Breast epithelium (tissue), 4 donors: ENCODE measurements at regions not wholly inside any gene's neighbourhood (a gene's known extent, or its start where the extent isn't known, plus 50 kb on each side); places are given as distances from the start of the nearest gene placed in this dataset.
"Not testable (repeated sequence)": the region's sequence is repeated elsewhere in the genome, so short reads cannot be mapped to it uniquely, and the experiment has no call there.

ENCODE experiments used
- DNase-seq, 2 donors: peaks; one replicate each; pipeline ENCODE4 v3.0.0-alpha.2; 2019; ENCODE audit warnings: low spot score in 2 of 2
- H3K27ac ChIP-seq, 2 donors: fragments of 200-600 bp; sonication (generic) in 1 of 2; one replicate each; pipeline ENCODE4 v1.5.1; 2016 to 2019; ENCODE audit warnings: mild to moderate bottlenecking in 1 of 2
- H3K27me3 ChIP-seq, 2 donors: fragments of 200-600 bp; sonication (generic) in 1 of 2; one replicate each; pipeline versions ENCODE4 v1.5.1 to v1.6.0; 2017 to 2019; ENCODE audit warnings: control low read depth in 1 of 2, mild to moderate bottlenecking in 1 of 2
- H3K36me3 ChIP-seq: fragments of 200-600 bp; one replicate; pipeline ENCODE4 v1.5.1; 2019
- H3K4me1 ChIP-seq, 2 donors: fragments of 200-600 bp; sonication (generic); one replicate each; pipeline ENCODE4 v1.5.1; 2016 to 2019; ENCODE audit warnings: control low read depth in 1 of 2
- H3K4me3 ChIP-seq, 3 donors: fragments of 200-600 bp; sonication (generic); 1 replicate in 2 of 3; 2 replicates in 1 of 3; pipeline ENCODE4 v1.5.1; 2016 to 2019; ENCODE audit warnings: mild to moderate bottlenecking in 3 of 3, moderate library complexity in 2 of 3
- H3K9me3 ChIP-seq, 2 donors: fragments of 200-600 bp; sonication (generic) in 1 of 2; one replicate each; pipeline ENCODE4 v1.5.1; 2016 to 2019; ENCODE audit warnings: control low read depth in 1 of 2
- CTCF ChIP-seq, 3 donors: fragments of 450-650 bp; IDR thresholded peaks; one replicate each; pipeline ENCODE4 v1.5.1; 2016 to 2017; ENCODE audit warnings: antibody characterized with exemption in 3 of 3, mild to moderate bottlenecking in 3 of 3, moderate library complexity in 3 of 3
- intact Hi-C: fragments of 100-400 bp; cut with DNase I; formaldehyde crosslinking; loops from one replicate; pipeline ENCODE4 v1.15.1; 2023; ENCODE audit warnings: low total_unique reads

- H3K27ac ChIP-seq, DNase-seq, H3K9me3 ChIP-seq, intact Hi-C loops, H3K4me1 ChIP-seq, H3K36me3 ChIP-seq: not testable (repeated sequence)
- peaks cover 0 to 18% of the 10 kb centered on the region in 2 donors for H3K27me3 ChIP-seq
- H3K4me3 ChIP-seq: peak overlapping the region in 2 of 3 donors; percentile 30 to 58
Observed at GRCh38 chr4:8964201-8964788, 92.7 kb upstream of the HMX1 start.

DNA sequence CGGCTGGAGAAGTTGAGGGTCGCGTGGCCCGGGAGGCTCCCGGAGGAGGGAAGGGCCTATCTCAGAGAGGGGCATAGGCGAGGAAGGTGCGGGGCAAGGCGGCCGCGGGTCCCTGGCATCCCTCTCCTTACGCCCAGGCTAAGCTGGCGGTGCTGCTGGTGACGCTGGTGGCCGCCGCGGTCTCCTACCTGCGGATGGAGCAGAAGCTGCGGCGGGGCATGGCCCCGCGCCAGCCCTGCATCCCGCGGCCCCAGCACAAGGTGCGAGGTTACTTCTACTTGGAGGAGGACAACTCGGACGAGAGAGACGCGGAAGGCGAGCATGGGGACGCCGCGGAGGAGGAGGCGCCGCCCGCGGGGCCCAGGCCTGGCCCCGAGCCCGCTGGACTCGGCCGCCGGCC, 91.9 kb upstream of the HMX1 start:
- H3K36me3 ChIP-seq, H3K27ac ChIP-seq, H3K4me1 ChIP-seq, H3K9me3 ChIP-seq, DNase-seq, intact Hi-C loops: not testable (repeated sequence)
- Histone ChIP-seq H3K27me3 (peaks cover 0 to 26% of the 10 kb centered on the region in 2 donors), H3K4me3 (peak overlapping the region in 2 of 3 donors; percentile 30 to 58)

- DNase-seq: peak in 1 of 2 donors; percentile 71
- intact Hi-C loops: not testable (repeated sequence)
Observed at GRCh38 chr4:8961343-8961742, 89.7 kb upstream of the HMX1 start.

GRCh38 chr4:8959471-8959870, 87.8 kb upstream of the HMX1 start:
- H3K9me3 ChIP-seq, H3K27ac ChIP-seq, H3K4me3 ChIP-seq, H3K4me1 ChIP-seq, DNase-seq, H3K36me3 ChIP-seq, intact Hi-C loops: not testable (repeated sequence)
- peaks cover 0 to 27% of the 10 kb centered on the region in 2 donors for H3K27me3 ChIP-seq

More at GRCh38 chr4:8961343-8961742, 89.7 kb upstream of the HMX1 start:
- H3K9me3 ChIP-seq, H3K36me3 ChIP-seq, H3K4me3 ChIP-seq, H3K27ac ChIP-seq, H3K4me1 ChIP-seq: not testable (repeated sequence)
- peak in 2 of 3 donors; percentile 27 to 36 for TF ChIP-seq CTCF (IDR thresholded peaks at IDR 0.05)
- H3K27me3 ChIP-seq: peaks cover 0 to 29% of the 10 kb centered on the region in 2 donors

GRCh38 chr4:8954001-8954400, 82.4 kb upstream of the HMX1 start:
- intact Hi-C loops, H3K36me3 ChIP-seq, DNase-seq, H3K4me1 ChIP-seq, H3K27ac ChIP-seq, H3K27me3 ChIP-seq, H3K4me3 ChIP-seq, H3K9me3 ChIP-seq: not testable (repeated sequence)

GRCh38 chr4:8952791-8953190, 81.2 kb upstream of the HMX1 start:
- DNase-seq, intact Hi-C loops, H3K4me1 ChIP-seq, H3K27ac ChIP-seq, H3K36me3 ChIP-seq, H3K27me3 ChIP-seq, H3K9me3 ChIP-seq, H3K4me3 ChIP-seq: not testable (repeated sequence)

GRCh38 chr4:8952109-8952508, 80.5 kb upstream of the HMX1 start:
- intact Hi-C loops, H3K4me3 ChIP-seq, H3K4me1 ChIP-seq, H3K27me3 ChIP-seq, H3K9me3 ChIP-seq, H3K27ac ChIP-seq, H3K36me3 ChIP-seq, DNase-seq: not testable (repeated sequence)

DNA sequence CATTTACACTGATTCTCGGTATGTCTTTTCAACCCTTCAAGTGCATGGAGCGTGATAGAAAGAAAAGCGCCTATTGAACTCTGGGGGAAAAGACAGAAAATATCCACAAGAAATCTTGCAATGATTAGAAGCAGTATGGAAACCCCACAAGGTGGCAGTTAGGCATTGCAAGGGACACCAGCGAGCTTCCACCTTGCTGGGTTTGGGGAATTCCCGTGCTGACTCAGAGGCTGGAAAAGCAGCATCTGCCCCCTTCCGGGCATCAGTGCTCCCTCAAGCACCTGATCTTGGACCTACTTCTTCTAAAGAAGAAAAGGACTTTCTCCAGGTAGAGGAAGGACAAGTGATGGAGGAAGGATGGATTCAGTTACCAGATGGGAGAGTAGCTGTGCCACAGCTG, 73.9 kb upstream of the HMX1 start:
- H3K27me3 ChIP-seq, intact Hi-C loops, DNase-seq, H3K9me3 ChIP-seq, H3K27ac ChIP-seq, H3K4me3 ChIP-seq, H3K36me3 ChIP-seq, H3K4me1 ChIP-seq: not testable (repeated sequence)

DNA sequence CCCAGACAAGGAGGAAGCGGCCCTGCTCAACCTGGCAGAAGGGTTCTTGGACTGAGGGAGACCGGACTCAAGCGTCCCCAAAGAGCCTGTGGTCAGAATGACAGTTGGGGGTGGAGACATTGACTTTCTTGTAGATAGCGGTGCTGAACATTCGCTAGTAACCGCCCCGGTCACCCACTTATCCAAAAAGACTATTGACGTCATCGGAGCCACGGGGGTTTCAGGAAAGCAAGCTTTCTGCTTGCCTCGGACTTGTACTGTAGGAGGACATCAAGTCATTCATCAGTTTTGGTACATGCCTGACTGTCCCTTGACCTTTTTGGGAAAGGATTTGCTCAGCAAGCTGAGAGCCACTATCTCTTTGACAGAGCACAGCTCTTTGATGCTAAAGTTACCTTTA, 71.7 kb upstream of the HMX1 start:
- H3K36me3 ChIP-seq, H3K4me1 ChIP-seq, DNase-seq, H3K9me3 ChIP-seq, H3K4me3 ChIP-seq, H3K27ac ChIP-seq, intact Hi-C loops: not testable (repeated sequence)
- H3K27me3 ChIP-seq: peaks cover 0 to 28% of the 10 kb centered on the region in 2 donors

- H3K4me3 ChIP-seq, intact Hi-C loops, DNase-seq, H3K4me1 ChIP-seq, H3K36me3 ChIP-seq, H3K27ac ChIP-seq, H3K9me3 ChIP-seq: not testable (repeated sequence)
- peaks cover 0 to 29% of the 10 kb centered on the region in 2 donors for H3K27me3 ChIP-seq
Observed at GRCh38 chr4:8942088-8942487, 70.4 kb upstream of the HMX1 start.

GRCh38 chr4:8941492-8941805, 69.8 kb upstream of the HMX1 start:
- H3K27ac ChIP-seq, H3K4me1 ChIP-seq, intact Hi-C loops, H3K9me3 ChIP-seq, H3K36me3 ChIP-seq, H3K4me3 ChIP-seq, DNase-seq: not testable (repeated sequence)
- H3K27me3 ChIP-seq: peaks cover 0 to 29% of the 10 kb centered on the region in 2 donors
